Naive thymus-derived CD4-positive, alpha-beta T cell (primary cell): ENCODE measurements at regions not wholly inside any gene's neighbourhood (a gene's known extent, or its start where the extent isn't known, plus 50 kb on each side); places are given as distances from the start of the nearest gene placed in this dataset.
A peak's percentile ranks its signal among the peaks of the same experiment; 100 is the strongest.

ENCODE experiments used
- ATAC-seq: fragments of 150-1000 bp; cut with Tn5 transposase; 2 replicates; pipeline ENCODE4 v1.10.0; 2021; ENCODE audit warnings: mild to moderate bottlenecking, moderate library complexity
- CTCF ChIA-PET: fragments of 350-600 bp; sonication (Branson Sonifier 250); formaldehyde crosslinking; loops from one replicate; lab custom pipeline; 2021; ENCODE audit warnings: antibody characterized with exemption; lab: Charles Lee
- POLR2A ChIA-PET: fragments of 350-600 bp; sonication (Branson Sonifier 250); formaldehyde crosslinking; loops from one replicate; lab custom pipeline; 2021; ENCODE audit warnings: antibody characterized with exemption, inconsistent platforms; lab: Charles Lee
- DNase-seq, 9 donors: peaks; one replicate each; pipeline versions ENCODE4 v3.0.0 to v3.0.0-alpha.2; 2020 to 2022; ENCODE audit warnings: mixed read lengths in 1 of 9
- H3K27ac ChIP-seq: one replicate; pipeline ENCODE4 v1.7.0; 2013; ENCODE audit warnings: mild to moderate bottlenecking, low read depth, low read length, moderate library complexity
- H3K27me3 ChIP-seq, 2 donors: one replicate each; pipeline ENCODE4 v1.7.0; 2013; ENCODE audit warnings: low read length in 2 of 2, mild to moderate bottlenecking in 2 of 2, moderate library complexity in 2 of 2; ENCODE audit not compliant: control insufficient read depth in 2 of 2, insufficient read depth in 2 of 2
- H3K36me3 ChIP-seq, 3 experiments: 1 replicate in 2 of 3; 2 replicates in 1 of 3; pipeline ENCODE4 v1.7.0; 2013; ENCODE audit warnings: low read length in 3 of 3, mild to moderate bottlenecking in 3 of 3, moderate library complexity in 1 of 3; ENCODE audit not compliant: insufficient read depth in 3 of 3, control insufficient read depth in 2 of 3
- H3K4me1 ChIP-seq, 2 donors: one replicate each; pipeline ENCODE4 v1.7.0; 2013; ENCODE audit warnings: low read length in 2 of 2, mild to moderate bottlenecking in 2 of 2, moderate library complexity in 1 of 2; ENCODE audit not compliant: control insufficient read depth in 2 of 2, insufficient read depth in 2 of 2
- H3K4me3 ChIP-seq: 2 replicates; pipeline ENCODE4 v1.7.0; 2013; ENCODE audit warnings: mild to moderate bottlenecking, low read length
- H3K9me3 ChIP-seq, 3 experiments: 1 replicate in 2 of 3; 2 replicates in 1 of 3; pipeline ENCODE4 v1.7.0; 2013; ENCODE audit warnings: low read length in 3 of 3; ENCODE audit not compliant: control insufficient read depth in 2 of 3
- H3K27ac Mint-ChIP-seq, 9 donors: one replicate each; pipeline ENCODE4 v1.8.0; 2020 to 2022; ENCODE audit warnings: mixed read lengths in 9 of 9, mild to moderate bottlenecking in 8 of 9, moderate library complexity in 5 of 9, inconsistent platforms in 2 of 9
- H3K27me3 Mint-ChIP-seq, 5 donors: one replicate each; pipeline ENCODE4 v1.8.0; 2021 to 2022; ENCODE audit warnings: mixed read lengths in 5 of 5, mild to moderate bottlenecking in 1 of 5
- H3K36me3 Mint-ChIP-seq, 5 donors: one replicate each; pipeline ENCODE4 v1.8.0; 2020 to 2022; ENCODE audit warnings: mixed read lengths in 5 of 5, mild to moderate bottlenecking in 3 of 5, inconsistent platforms in 1 of 5
- H3K4me1 Mint-ChIP-seq, 7 donors: one replicate each; pipeline ENCODE4 v1.8.0; 2020 to 2022; ENCODE audit warnings: mixed read lengths in 7 of 7, mild to moderate bottlenecking in 3 of 7, inconsistent platforms in 1 of 7
- H3K4me3 Mint-ChIP-seq, 10 donors: one replicate each; pipeline ENCODE4 v1.8.0; 2020 to 2022; ENCODE audit warnings: mild to moderate bottlenecking in 10 of 10, mixed read lengths in 10 of 10, moderate library complexity in 6 of 10, inconsistent platforms in 2 of 10
- H3K9me3 Mint-ChIP-seq, 11 donors: one replicate each; pipeline ENCODE4 v1.8.0; 2020 to 2022; ENCODE audit warnings: mixed read lengths in 11 of 11, mild to moderate bottlenecking in 4 of 11, inconsistent platforms in 1 of 11, moderate library complexity in 1 of 11
- intact Hi-C, 2 donors: fragments of 100-400 bp; cut with micrococcal nuclease; formaldehyde crosslinking; loops; one replicate each; pipeline ENCODE4 v1.15.1; 2023

- H3K9me3 ChIP-seq: no peaks in the 10 kb centered on the region
- H3K27me3 ChIP-seq: no peaks in the 10 kb centered on the region
- H3K4me3 ChIP-seq: peak overlapping the region; percentile 18
- ATAC-seq (no peak), DNase-seq (no peak)
- H3K9me3 Mint-ChIP-seq: peaks cover 0 to 2% (median 0%) of the 10 kb centered on the region in 11 donors
- H3K36me3 Mint-ChIP-seq: peaks cover 0 to 11% (median 0%) of the 10 kb centered on the region in 5 donors
- H3K27me3 Mint-ChIP-seq: peaks cover 0 to 43% (median 0%) of the 10 kb centered on the region in 5 donors
- no peak overlapping the region for H3K27ac ChIP-seq
- H3K36me3 ChIP-seq: no peaks in the 10 kb centered on the region
- peaks cover 56 to 100% (median 96%) of the 10 kb centered on the region in 7 donors for H3K4me1 Mint-ChIP-seq
- ChIA-PET POLR2A (interaction anchor here (0.6 to 1.5 kb wide), 6 partner anchors 10 to 306 kb away, joined by 3 to 9 read pairs (median 3); no protein-coding TSS in a partner anchor), CTCF (interaction anchor here (0.6 kb wide), 2 partner anchors 14 to 265 kb away, joined by 3 to 5 read pairs; no protein-coding TSS in a partner anchor)
- intact Hi-C loops: loop anchor here (5.0 to 10.0 kb wide), 6 partner anchors 85 to 1752 kb away; partner anchors contain the start of genes STT3B (in 2 of the 2) and GPD1L (in 1 of the 2)
- peak overlapping the region in 6 of 9 donors; percentile 4 to 87 (median 70) for H3K27ac Mint-ChIP-seq
- peak overlapping the region; percentile 6 to 74 (median 46) for H3K4me3 Mint-ChIP-seq
- H3K4me1 ChIP-seq: peaks cover 43 to 77% of the 10 kb centered on the region in 2 donors
Observed at GRCh38 chr3:30352410-30353318, 253.7 kb upstream of the TGFBR2 start.

GRCh38 chr3:30353711-30354467 lies 252.5 kb upstream of the TGFBR2 start:
- H3K27ac Mint-ChIP-seq: peak overlapping the region; percentile 23 to 96 (median 90)
- no peak overlapping the region for H3K27ac ChIP-seq

GRCh38 chr3:30354513-30354912 lies 251.9 kb upstream of the TGFBR2 start:
- Histone ChIP-seq H3K36me3 (no peaks in the 10 kb centered on the region), H3K4me3 (peak overlapping the region; percentile 9), H3K27me3 (no peaks in the 10 kb centered on the region), H3K4me1 (peaks cover 38 to 60% of the 10 kb centered on the region in 2 donors), H3K9me3 (no peaks in the 10 kb centered on the region), H3K27ac (no peak overlapping the region)
- peak overlapping the region; percentile 65 to 81 (median 68) for H3K4me3 Mint-ChIP-seq
- ATAC-seq (no peak), DNase-seq (no peak)
- ChIA-PET CTCF (interaction anchor here (0.9 kb wide), 1 partner anchor 275 kb away, joined by 3 read pairs; no protein-coding TSS in a partner anchor), POLR2A (interaction anchor here (0.5 to 2.4 kb wide), 8 partner anchors 8 to 276 kb away, joined by 3 to 12 read pairs (median 4); partner anchors contain the start of gene TGFBR2)
- peaks cover 0 to 51% (median 0%) of the 10 kb centered on the region in 5 donors for H3K27me3 Mint-ChIP-seq
- H3K9me3 Mint-ChIP-seq: peaks cover 0 to 4% (median 0%) of the 10 kb centered on the region in 11 donors
- intact Hi-C loops: loop anchor here (1.0 to 10.0 kb wide), 15 partner anchors 8 to 1750 kb away; partner anchors contain the start of genes STT3B (in 2 of the 2), GPD1L (in 1 of the 2) and TGFBR2 (in 1 of the 2)
- peaks cover 0 to 12% (median 0%) of the 10 kb centered on the region in 5 donors for H3K36me3 Mint-ChIP-seq
- peak overlapping the region in 8 of 9 donors; percentile 23 to 96 (median 90) for H3K27ac Mint-ChIP-seq
- peaks cover 46 to 95% (median 82%) of the 10 kb centered on the region in 7 donors for H3K4me1 Mint-ChIP-seq

More at GRCh38 chr3:30353711-30354467, 252.5 kb upstream of the TGFBR2 start:
- H3K36me3 Mint-ChIP-seq: peaks cover 0 to 13% (median 0%) of the 10 kb centered on the region in 5 donors
- Histone ChIP-seq H3K27me3 (no peaks in the 10 kb centered on the region), H3K4me1 (peaks cover 38 to 66% of the 10 kb centered on the region in 2 donors), H3K36me3 (no peaks in the 10 kb centered on the region), H3K4me3 (peak overlapping the region; percentile 36), H3K9me3 (no peaks in the 10 kb centered on the region)
- intact Hi-C loops: loop anchor here (1.0 to 10.0 kb wide), 15 partner anchors 8 to 1751 kb away; partner anchors contain the start of genes STT3B (in 2 of the 2), GPD1L (in 1 of the 2) and TGFBR2 (in 1 of the 2)
- H3K4me1 Mint-ChIP-seq: peaks cover 50 to 96% (median 88%) of the 10 kb centered on the region in 7 donors
- peaks cover 0 to 4% (median 0%) of the 10 kb centered on the region in 11 donors for H3K9me3 Mint-ChIP-seq
- peak overlapping the region; percentile 65 to 81 (median 68) for H3K4me3 Mint-ChIP-seq
- CTCF ChIA-PET: interaction anchor here (0.9 kb wide), 1 partner anchor 275 kb away, joined by 3 read pairs; no protein-coding TSS in a partner anchor
- DNase-seq (peak; percentile 5 to 94 (median 87)), ATAC-seq (peak; percentile 99)
- H3K27me3 Mint-ChIP-seq: peaks cover 0 to 50% (median 0%) of the 10 kb centered on the region in 5 donors
- POLR2A ChIA-PET: interaction anchor here (0.5 to 1.9 kb wide), 9 partner anchors 9 to 276 kb away, joined by 3 to 6 read pairs (median 3); no protein-coding TSS in a partner anchor

- Histone ChIP-seq H3K27me3 (no peaks in the 10 kb centered on the region), H3K36me3 (no peaks in the 10 kb centered on the region), H3K27ac (no peak overlapping the region), H3K4me3 (no peak overlapping the region), H3K4me1 (peaks cover 38 to 55% of the 10 kb centered on the region in 2 donors), H3K9me3 (no peaks in the 10 kb centered on the region)
- Mint-ChIP-seq H3K9me3 (peaks cover 0 to 4% (median 0%) of the 10 kb centered on the region in 11 donors), H3K36me3 (peaks cover 0 to 12% (median 0%) of the 10 kb centered on the region in 5 donors), H3K4me1 (peaks cover 44 to 93% (median 78%) of the 10 kb centered on the region in 7 donors), H3K4me3 (peak overlapping the region; percentile 1 to 81 (median 67)), H3K27ac (peak overlapping the region in 8 of 9 donors; percentile 23 to 96 (median 90)), H3K27me3 (peaks cover 0 to 51% (median 0%) of the 10 kb centered on the region in 5 donors)
- ChIA-PET POLR2A (interaction anchor here (1.0 to 2.4 kb wide), 5 partner anchors 11 to 262 kb away, joined by 3 to 12 read pairs (median 5); partner anchors contain the start of gene TGFBR2), CTCF (no interaction called here)
- DNase-seq (peak in 4 of 9 donors; percentile 22 to 51 (median 36)), ATAC-seq (no peak)
- intact Hi-C loops: loop anchor here (1.0 to 10.0 kb wide), 16 partner anchors 8 to 1750 kb away; partner anchors contain the start of genes STT3B (in 2 of the 2), GPD1L (in 1 of the 2) and TGFBR2 (in 1 of the 2)
Observed at GRCh38 chr3:30354972-30355371, 251.4 kb upstream of the TGFBR2 start.

- CTCF ChIA-PET: interaction anchor here (0.9 kb wide), 1 partner anchor 12 kb away, joined by 3 read pairs; no protein-coding TSS in a partner anchor
- intact Hi-C loops: loop anchor here (1.0 to 10.0 kb wide), 8 partner anchors 8 to 1749 kb away; partner anchors contain the start of genes STT3B (in 2 of the 2), GPD1L (in 1 of the 2) and TGFBR2 (in 1 of the 2)
- no peak overlapping the region for H3K4me3 ChIP-seq
- DNase-seq (peak in 1 of 9 donors; percentile 10), ATAC-seq (no peak)
- POLR2A ChIA-PET: interaction anchor here (1.0 to 2.4 kb wide), 4 partner anchors 11 to 251 kb away, joined by 3 to 12 read pairs (median 4); partner anchors contain the start of gene TGFBR2
- no peaks in the 10 kb centered on the region for H3K36me3 ChIP-seq
- peaks cover 38 to 49% of the 10 kb centered on the region in 2 donors for H3K4me1 ChIP-seq
- H3K27ac Mint-ChIP-seq: peak overlapping the region in 5 of 9 donors; percentile 42 to 96 (median 93)
- H3K27me3 Mint-ChIP-seq: peaks cover 0 to 50% (median 0%) of the 10 kb centered on the region in 5 donors
- peaks cover 0 to 4% (median 0%) of the 10 kb centered on the region in 11 donors for H3K9me3 Mint-ChIP-seq
- no peaks in the 10 kb centered on the region for H3K9me3 ChIP-seq
- peak overlapping the region in 9 of 10 donors; percentile 16 to 81 (median 59) for H3K4me3 Mint-ChIP-seq
- H3K27me3 ChIP-seq: no peaks in the 10 kb centered on the region
- no peak overlapping the region for H3K27ac ChIP-seq
- H3K4me1 Mint-ChIP-seq: peaks cover 39 to 90% (median 76%) of the 10 kb centered on the region in 7 donors
- peaks cover 0 to 14% (median 0%) of the 10 kb centered on the region in 5 donors for H3K36me3 Mint-ChIP-seq
Observed at GRCh38 chr3:30355622-30356021, 250.8 kb upstream of the TGFBR2 start.
